ENCODE measurements at regions not wholly inside any gene's neighbourhood (a gene's known extent, or its start where the extent isn't known, plus 50 kb on each side); places are given as distances from the start of the nearest gene placed in this dataset.
"Not testable (repeated sequence)": the region's sequence is repeated elsewhere in the genome, so short reads cannot be mapped to it uniquely, and the experiment has no call there.

- Histone ChIP-seq H3K36me3 (ENCODE audit: control insufficient read depth, insufficient read depth, low read length) (no peaks in the 10 kb centered on the region), H3K9ac (no peak overlapping the region), H3K4me2 (ENCODE audit: low read length) (no peak overlapping the region), H3K27me3 (ENCODE audit: control insufficient read depth, insufficient read depth, low read length) (no peaks in the 10 kb centered on the region), H3K79me2 (no peaks in the 10 kb centered on the region), H3K9me3 (ENCODE audit: control insufficient read depth, low read length) (no peaks in the 10 kb centered on the region), H3K4me3 (ENCODE audit: low read depth, low read length) (no peak overlapping the region), H3K4me1 (no peaks in the 10 kb centered on the region), H3K27ac (no peak overlapping the region), H2AFZ (no peak overlapping the region)
- TF ChIP-seq, protein P1, sequence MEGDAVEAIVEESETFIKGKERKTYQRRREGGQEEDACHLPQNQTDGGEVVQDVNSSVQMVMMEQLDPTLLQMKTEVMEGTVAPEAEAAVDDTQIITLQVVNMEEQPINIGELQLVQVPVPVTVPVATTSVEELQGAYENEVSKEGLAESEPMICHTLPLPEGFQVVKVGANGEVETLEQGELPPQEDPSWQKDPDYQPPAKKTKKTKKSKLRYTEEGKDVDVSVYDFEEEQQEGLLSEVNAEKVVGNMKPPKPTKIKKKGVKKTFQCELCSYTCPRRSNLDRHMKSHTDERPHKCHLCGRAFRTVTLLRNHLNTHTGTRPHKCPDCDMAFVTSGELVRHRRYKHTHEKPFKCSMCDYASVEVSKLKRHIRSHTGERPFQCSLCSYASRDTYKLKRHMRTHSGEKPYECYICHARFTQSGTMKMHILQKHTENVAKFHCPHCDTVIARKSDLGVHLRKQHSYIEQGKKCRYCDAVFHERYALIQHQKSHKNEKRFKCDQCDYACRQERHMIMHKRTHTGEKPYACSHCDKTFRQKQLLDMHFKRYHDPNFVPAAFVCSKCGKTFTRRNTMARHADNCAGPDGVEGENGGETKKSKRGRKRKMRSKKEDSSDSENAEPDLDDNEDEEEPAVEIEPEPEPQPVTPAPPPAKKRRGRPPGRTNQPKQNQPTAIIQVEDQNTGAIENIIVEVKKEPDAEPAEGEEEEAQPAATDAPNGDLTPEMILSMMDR (IDR thresholded peaks at IDR 0.05), result peak; percentile 64
These were observed 70.8 kb upstream of the RHOU start for GRCh38 chr1:228664399-228664914.

- H3K27ac ChIP-seq, result no peak overlapping the region
- H3K27me3 ChIP-seq (ENCODE audit: control insufficient read depth, insufficient read depth, low read length), result no peaks in the 10 kb centered on the region
- no peak overlapping the region for H3K4me2 ChIP-seq (ENCODE audit: low read length)
- no peaks in the 10 kb centered on the region for H3K79me2 ChIP-seq
- TF ChIP-seq, protein P1 (IDR thresholded peaks at IDR 0.05), result no peak
- H3K36me3 ChIP-seq (ENCODE audit: control insufficient read depth, insufficient read depth, low read length), result no peaks in the 10 kb centered on the region
- no peaks in the 10 kb centered on the region for H3K4me1 ChIP-seq
- H3K9ac ChIP-seq, result no peak overlapping the region
- H3K4me3 ChIP-seq (ENCODE audit: low read depth, low read length), result no peak overlapping the region
- H2AFZ ChIP-seq, result no peak overlapping the region
- no peaks in the 10 kb centered on the region for H3K9me3 ChIP-seq (ENCODE audit: control insufficient read depth, low read length)
These were observed 68.3 kb upstream of the RHOU start for GRCh38 chr1:228666686-228667623.

DNA sequence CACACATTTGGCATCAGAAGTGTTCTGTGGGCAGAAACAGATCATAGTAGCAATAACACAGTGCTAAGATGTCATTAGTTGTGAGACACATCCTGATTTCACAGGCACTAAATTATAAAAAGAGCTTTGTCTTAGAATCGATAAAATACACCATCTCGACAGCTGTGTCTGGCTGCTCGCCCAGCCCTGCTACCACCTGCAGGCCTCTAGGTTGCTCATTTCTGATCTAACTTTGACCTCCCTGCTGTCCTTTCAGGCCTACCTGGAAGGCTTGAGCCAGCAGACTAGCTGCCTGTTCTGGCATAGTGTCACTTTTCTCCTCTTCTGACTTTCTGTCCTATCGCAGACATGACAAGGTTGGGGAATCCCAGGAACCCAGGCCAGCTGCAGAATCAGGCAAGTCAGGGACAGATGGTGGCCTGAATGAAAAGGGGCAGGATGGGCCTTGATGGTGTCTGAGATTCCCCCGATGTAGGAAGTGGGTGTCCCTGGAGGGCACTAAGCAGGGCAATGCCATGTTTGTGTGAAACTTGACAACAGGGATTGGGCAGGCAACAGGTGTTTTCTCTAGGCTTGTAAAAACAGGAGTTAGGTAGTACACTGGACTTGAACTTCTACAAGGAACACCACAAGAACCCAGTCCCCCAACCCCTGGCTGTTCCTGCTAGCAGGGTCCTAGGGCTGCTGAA lies 66.6 kb upstream of the RHOU start:
- no peaks in the 10 kb centered on the region for H3K27me3 ChIP-seq (ENCODE audit: control insufficient read depth, insufficient read depth, low read length)
- H3K9me3 ChIP-seq (ENCODE audit: control insufficient read depth, low read length), result no peaks in the 10 kb centered on the region
- TF ChIP-seq, protein P1 (IDR thresholded peaks at IDR 0.05), result no peak
- H3K9ac ChIP-seq, result no peak overlapping the region
- no peak overlapping the region for H3K4me3 ChIP-seq (ENCODE audit: low read depth, low read length)
- no peak overlapping the region for H2AFZ ChIP-seq
- no peaks in the 10 kb centered on the region for H3K36me3 ChIP-seq (ENCODE audit: control insufficient read depth, insufficient read depth, low read length)
- no peak overlapping the region for H3K4me2 ChIP-seq (ENCODE audit: low read length)
- H3K4me1 ChIP-seq, result no peaks in the 10 kb centered on the region
- no peaks in the 10 kb centered on the region for H3K79me2 ChIP-seq
- no peak overlapping the region for H3K27ac ChIP-seq

GRCh38 chr1:228669242-228669585 lies 66.1 kb upstream of the RHOU start:
- no peak overlapping the region for H3K27ac ChIP-seq
- no peak overlapping the region for H3K4me3 ChIP-seq (ENCODE audit: low read depth, low read length)
- H3K4me2 ChIP-seq (ENCODE audit: low read length), result no peak overlapping the region
- H3K79me2 ChIP-seq, result no peaks in the 10 kb centered on the region
- H2AFZ ChIP-seq, result no peak overlapping the region
- no peaks in the 10 kb centered on the region for H3K4me1 ChIP-seq
- H3K36me3 ChIP-seq (ENCODE audit: control insufficient read depth, insufficient read depth, low read length), result no peaks in the 10 kb centered on the region
- H3K9ac ChIP-seq, result no peak overlapping the region
- no peaks in the 10 kb centered on the region for H3K27me3 ChIP-seq (ENCODE audit: control insufficient read depth, insufficient read depth, low read length)
- TF ChIP-seq, protein P1 (IDR thresholded peaks at IDR 0.05), result no peak
- no peaks in the 10 kb centered on the region for H3K9me3 ChIP-seq (ENCODE audit: control insufficient read depth, low read length)

GRCh38 chr1:228681076-228681565 lies 54.2 kb upstream of the RHOU start:
- H3K4me2 ChIP-seq (ENCODE audit: low read length); H3K27me3 ChIP-seq (ENCODE audit: control insufficient read depth, insufficient read depth, low read length); H3K4me1 ChIP-seq; H2AFZ ChIP-seq; H3K9me3 ChIP-seq (ENCODE audit: control insufficient read depth, low read length); H3K4me3 ChIP-seq (ENCODE audit: low read depth, low read length); H3K79me2 ChIP-seq; H3K27ac ChIP-seq; H3K36me3 ChIP-seq (ENCODE audit: control insufficient read depth, insufficient read depth, low read length); H3K9ac ChIP-seq: not testable (repeated sequence)
